DND-41 (cell line): ENCODE measurements at regions not wholly inside any gene's neighbourhood (a gene's known extent, or its start where the extent isn't known, plus 50 kb on each side); places are given as distances from the start of the nearest gene placed in this dataset.

Experiments
- EZH2 ChIP-seq: IDR thresholded peaks from 3 replicates; pipeline ENCODE4 v1.6.1; 2012; ENCODE audit warnings: borderline replicate concordance, low read depth, mild to moderate bottlenecking, moderate library complexity, low read length, inconsistent platforms; ENCODE audit not compliant: severe bottlenecking
- TF ChIP-seq, protein P1 (sequence below): IDR thresholded peaks from 2 replicates; pipeline ENCODE4 v1.5.1; 2012; ENCODE audit warnings: borderline replicate concordance, low read length, moderate library complexity, mild to moderate bottlenecking; ENCODE audit not compliant: poor library complexity, severe bottlenecking; ENCODE audit errors: extremely low read depth

GRCh38 chr5:34452170-34452828 is 203.8 kb upstream of the RAI14 start:
- TF ChIP-seq, protein P1, sequence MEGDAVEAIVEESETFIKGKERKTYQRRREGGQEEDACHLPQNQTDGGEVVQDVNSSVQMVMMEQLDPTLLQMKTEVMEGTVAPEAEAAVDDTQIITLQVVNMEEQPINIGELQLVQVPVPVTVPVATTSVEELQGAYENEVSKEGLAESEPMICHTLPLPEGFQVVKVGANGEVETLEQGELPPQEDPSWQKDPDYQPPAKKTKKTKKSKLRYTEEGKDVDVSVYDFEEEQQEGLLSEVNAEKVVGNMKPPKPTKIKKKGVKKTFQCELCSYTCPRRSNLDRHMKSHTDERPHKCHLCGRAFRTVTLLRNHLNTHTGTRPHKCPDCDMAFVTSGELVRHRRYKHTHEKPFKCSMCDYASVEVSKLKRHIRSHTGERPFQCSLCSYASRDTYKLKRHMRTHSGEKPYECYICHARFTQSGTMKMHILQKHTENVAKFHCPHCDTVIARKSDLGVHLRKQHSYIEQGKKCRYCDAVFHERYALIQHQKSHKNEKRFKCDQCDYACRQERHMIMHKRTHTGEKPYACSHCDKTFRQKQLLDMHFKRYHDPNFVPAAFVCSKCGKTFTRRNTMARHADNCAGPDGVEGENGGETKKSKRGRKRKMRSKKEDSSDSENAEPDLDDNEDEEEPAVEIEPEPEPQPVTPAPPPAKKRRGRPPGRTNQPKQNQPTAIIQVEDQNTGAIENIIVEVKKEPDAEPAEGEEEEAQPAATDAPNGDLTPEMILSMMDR, result no peak
- TF ChIP-seq EZH2, result no peak
